Epithelial cell of esophagus (primary cell): ENCODE measurements at regions not wholly inside any gene's neighbourhood (a gene's known extent, or its start where the extent isn't known, plus 50 kb on each side); places are given as distances from the start of the nearest gene placed in this dataset.

Experiments used
- DNase-seq: peaks from one replicate; pipeline ENCODE4 v3.0.0; 2010; ENCODE audit warnings: low read depth
- H3K4me3 ChIP-seq: 2 replicates; pipeline ENCODE4 v1.5.1; 2011; ENCODE audit warnings: mild to moderate bottlenecking, low read length, control low read depth
- CTCF ChIP-seq: IDR thresholded peaks from 2 replicates; pipeline ENCODE4 v1.5.1; 2011; ENCODE audit warnings: low read depth, mild to moderate bottlenecking, low read length, control low read depth, inconsistent platforms; ENCODE audit not compliant: insufficient read depth; ENCODE audit errors: missing control alignments

GRCh38 chr13:34756572-34756971, 185.5 kb upstream of the NBEA start:
- DNase-seq = no peak
- no peak for TF ChIP-seq CTCF
- no peak overlapping the region for H3K4me3 ChIP-seq

DNA sequence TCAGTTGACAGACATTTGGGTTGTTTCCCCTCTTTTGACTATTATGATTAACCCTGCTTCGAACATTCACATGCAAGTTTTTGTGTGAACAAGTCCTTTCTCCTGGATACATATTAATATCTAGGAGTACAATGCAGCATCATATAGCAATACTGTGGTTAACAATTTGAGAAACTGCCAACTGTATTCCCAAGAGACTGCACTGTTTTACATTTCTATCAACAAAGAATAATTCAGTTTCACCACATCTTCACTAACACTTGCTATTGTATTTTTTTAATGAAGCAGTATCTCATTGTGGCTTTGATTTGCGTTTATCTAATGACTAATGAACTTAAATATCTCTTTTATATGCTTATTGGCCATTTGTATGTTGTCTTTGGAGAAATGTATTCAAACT, 184.6 kb upstream of the NBEA start:
- H3K4me3 ChIP-seq = no peak overlapping the region
- TF ChIP-seq CTCF = no peak
- no peak for DNase-seq

DNA sequence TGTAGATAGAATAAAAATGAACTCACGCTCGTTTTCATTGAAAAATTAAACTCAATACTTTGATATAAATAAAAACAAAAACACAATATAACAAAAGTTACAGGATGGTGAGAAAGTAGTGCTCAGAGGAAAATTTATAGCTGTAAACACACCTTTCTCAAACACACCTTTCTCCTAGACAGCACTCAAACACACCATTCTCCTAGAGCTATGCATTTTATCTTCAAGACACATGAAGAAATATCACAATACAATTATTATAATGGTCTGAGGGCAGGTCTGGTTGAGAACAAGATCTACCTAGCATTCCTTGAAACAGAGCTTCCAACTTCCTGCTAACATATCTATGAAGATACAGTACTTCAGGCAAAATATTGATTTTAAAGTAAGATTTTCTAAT, 183.4 kb upstream of the NBEA start:
- no peak for DNase-seq
- H3K4me3 ChIP-seq = no peak overlapping the region
- no peak for TF ChIP-seq CTCF

DNA sequence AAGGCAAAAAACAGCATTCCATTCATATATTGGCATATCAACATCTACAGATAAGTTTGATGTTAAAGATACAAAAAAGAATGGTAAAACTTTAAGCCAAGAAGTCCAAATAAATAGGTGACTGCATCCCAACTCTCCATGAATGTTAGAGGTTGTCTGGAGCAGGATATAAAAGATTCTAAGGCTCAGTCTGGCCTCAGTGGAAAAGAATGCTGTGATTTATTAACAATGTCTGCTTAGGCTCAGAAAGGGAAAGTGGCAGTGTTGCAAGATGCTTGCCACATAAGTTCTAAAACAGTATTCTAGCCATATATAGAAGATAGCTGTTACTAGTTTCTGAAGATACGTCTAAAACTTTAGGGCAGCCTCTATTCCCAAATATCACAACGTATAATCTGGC, 179.8 kb upstream of the NBEA start:
- no peak for TF ChIP-seq CTCF
- no peak overlapping the region for H3K4me3 ChIP-seq
- DNase-seq = peak; percentile 28

DNA sequence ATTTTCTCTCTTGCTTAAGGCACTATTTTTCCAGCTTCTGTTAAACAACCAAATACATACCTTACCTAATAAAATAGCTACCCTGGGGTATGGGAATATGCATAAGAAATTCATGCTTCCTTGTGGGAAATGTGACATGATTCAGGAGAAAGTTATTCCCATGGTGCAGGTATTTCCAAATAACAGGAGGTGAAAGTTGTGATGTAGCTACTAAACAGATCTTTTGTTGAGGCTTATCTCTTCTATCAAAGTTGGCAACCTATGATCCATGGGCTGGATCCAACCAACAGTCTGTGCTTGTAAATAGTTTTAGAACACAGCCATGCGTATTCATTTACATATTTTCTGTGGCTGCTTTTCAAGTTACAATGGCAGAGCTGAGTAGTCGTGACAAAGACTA, 177.8 kb upstream of the NBEA start:
- H3K4me3 ChIP-seq = no peak overlapping the region
- TF ChIP-seq CTCF = no peak
- DNase-seq = no peak

- DNase-seq = no peak
- no peak for TF ChIP-seq CTCF
- H3K4me3 ChIP-seq = no peak overlapping the region
Measured at GRCh38 chr13:34765446-34766180, 176.5 kb upstream of the NBEA start.

GRCh38 chr13:34767778-34768177, 174.3 kb upstream of the NBEA start:
- no peak for DNase-seq
- TF ChIP-seq CTCF = no peak
- H3K4me3 ChIP-seq = no peak overlapping the region
